ENCODE measurements at regions not wholly inside any gene's neighbourhood (a gene's known extent, or its start where the extent isn't known, plus 50 kb on each side); places are given as distances from the start of the nearest gene placed in this dataset.

GRCh38 chr16:61295311-61295710 lies 740.9 kb downstream of the CDH8 start:
- H3K36me3 ChIP-seq (ENCODE audit: control insufficient read depth, insufficient read depth, low read length), result no peaks in the 10 kb centered on the region
- no peak for DNase-seq
- no peak overlapping the region for H3K27ac ChIP-seq (ENCODE audit: insufficient read depth, low read length, poor library complexity, severe bottlenecking)
- H3K27ac Mint-ChIP-seq, result no peak overlapping the region
- no peaks in the 10 kb centered on the region for H3K36me3 Mint-ChIP-seq
- no peak overlapping the region for H3K4me3 ChIP-seq (ENCODE audit: low read depth, low read length)
- no peaks in the 10 kb centered on the region for H3K4me1 ChIP-seq (ENCODE audit: control insufficient read depth, insufficient read depth, low read length, poor library complexity, severe bottlenecking)
- H3K9me3 ChIP-seq (ENCODE audit: control insufficient read depth in 2 of 2, low read length in 2 of 2), result peaks cover 15% of the 10 kb centered on the region in 2 experiments
- H3K4me1 Mint-ChIP-seq, result peaks cover 0 to 5% (median 0%) of the 10 kb centered on the region in 4 donors
- no peak for ATAC-seq (ENCODE audit: low read depth in 2 of 2)
- H3K27me3 Mint-ChIP-seq, result no peaks in the 10 kb centered on the region
- H3K4me3 Mint-ChIP-seq, result no peak overlapping the region
- H3K27me3 ChIP-seq (ENCODE audit: control insufficient read depth, insufficient read depth, low read length), result no peaks in the 10 kb centered on the region
- H3K9me3 Mint-ChIP-seq, result peaks cover 3 to 29% (median 9%) of the 10 kb centered on the region in 7 donors

GRCh38 chr16:61289141-61289540 lies 747.1 kb downstream of the CDH8 start:
- Mint-ChIP-seq H3K27me3 (no peaks in the 10 kb centered on the region), H3K36me3 (no peaks in the 10 kb centered on the region), H3K4me1 (no peaks in the 10 kb centered on the region), H3K27ac (no peak overlapping the region), H3K4me3 (no peak overlapping the region), H3K9me3 (peaks cover 0 to 27% (median 8%) of the 10 kb centered on the region in 7 donors)
- Histone ChIP-seq H3K27ac (ENCODE audit: insufficient read depth, low read length, poor library complexity, severe bottlenecking) (no peak overlapping the region), H3K36me3 (ENCODE audit: control insufficient read depth, insufficient read depth, low read length) (no peaks in the 10 kb centered on the region), H3K27me3 (ENCODE audit: control insufficient read depth, insufficient read depth, low read length) (no peaks in the 10 kb centered on the region), H3K4me1 (ENCODE audit: control insufficient read depth, insufficient read depth, low read length, poor library complexity, severe bottlenecking) (no peaks in the 10 kb centered on the region), H3K9me3 (ENCODE audit: control insufficient read depth in 2 of 2, low read length in 2 of 2) (peaks cover 0 to 3% of the 10 kb centered on the region in 2 experiments), H3K4me3 (ENCODE audit: low read depth, low read length) (no peak overlapping the region)
- DNase-seq (no peak), ATAC-seq (ENCODE audit: low read depth in 2 of 2) (no peak)

- Mint-ChIP-seq H3K27me3 (no peaks in the 10 kb centered on the region), H3K9me3 (peaks cover 3 to 37% (median 12%) of the 10 kb centered on the region in 7 donors), H3K36me3 (no peaks in the 10 kb centered on the region), H3K4me3 (no peak overlapping the region), H3K27ac (no peak overlapping the region), H3K4me1 (no peaks in the 10 kb centered on the region)
- Histone ChIP-seq H3K4me3 (ENCODE audit: low read depth, low read length) (no peak overlapping the region), H3K36me3 (ENCODE audit: control insufficient read depth, insufficient read depth, low read length) (no peaks in the 10 kb centered on the region), H3K4me1 (ENCODE audit: control insufficient read depth, insufficient read depth, low read length, poor library complexity, severe bottlenecking) (no peaks in the 10 kb centered on the region), H3K27me3 (ENCODE audit: control insufficient read depth, insufficient read depth, low read length) (no peaks in the 10 kb centered on the region), H3K9me3 (ENCODE audit: control insufficient read depth in 2 of 2, low read length in 2 of 2) (peaks cover 0 to 12% of the 10 kb centered on the region in 2 experiments), H3K27ac (ENCODE audit: insufficient read depth, low read length, poor library complexity, severe bottlenecking) (no peak overlapping the region)
- DNase-seq (no peak), ATAC-seq (ENCODE audit: low read depth in 2 of 2) (no peak)
These were observed 758.4 kb downstream of the CDH8 start for GRCh38 chr16:61277849-61278248.

- DNase-seq (no peak), ATAC-seq (ENCODE audit: low read depth in 2 of 2) (no peak)
- Histone ChIP-seq H3K4me1 (ENCODE audit: control insufficient read depth, insufficient read depth, low read length, poor library complexity, severe bottlenecking) (no peaks in the 10 kb centered on the region), H3K4me3 (ENCODE audit: low read depth, low read length) (no peak overlapping the region), H3K36me3 (ENCODE audit: control insufficient read depth, insufficient read depth, low read length) (no peaks in the 10 kb centered on the region), H3K9me3 (ENCODE audit: control insufficient read depth in 2 of 2, low read length in 2 of 2) (peaks cover 0 to 22% of the 10 kb centered on the region in 2 experiments), H3K27ac (ENCODE audit: insufficient read depth, low read length, poor library complexity, severe bottlenecking) (no peak overlapping the region), H3K27me3 (ENCODE audit: control insufficient read depth, insufficient read depth, low read length) (no peaks in the 10 kb centered on the region)
- Mint-ChIP-seq H3K27me3 (no peaks in the 10 kb centered on the region), H3K4me1 (no peaks in the 10 kb centered on the region), H3K9me3 (peaks cover 3 to 34% (median 18%) of the 10 kb centered on the region in 7 donors), H3K4me3 (no peak overlapping the region), H3K27ac (no peak overlapping the region), H3K36me3 (no peaks in the 10 kb centered on the region)
These were observed 762.0 kb downstream of the CDH8 start for GRCh38 chr16:61274211-61274610.

- Histone ChIP-seq H3K36me3 (ENCODE audit: control insufficient read depth, insufficient read depth, low read length) (no peaks in the 10 kb centered on the region), H3K4me1 (ENCODE audit: control insufficient read depth, insufficient read depth, low read length, poor library complexity, severe bottlenecking) (no peaks in the 10 kb centered on the region), H3K27ac (ENCODE audit: insufficient read depth, low read length, poor library complexity, severe bottlenecking) (no peak overlapping the region), H3K9me3 (ENCODE audit: control insufficient read depth in 2 of 2, low read length in 2 of 2) (peaks cover 0 to 22% of the 10 kb centered on the region in 2 experiments), H3K27me3 (ENCODE audit: control insufficient read depth, insufficient read depth, low read length) (no peaks in the 10 kb centered on the region), H3K4me3 (ENCODE audit: low read depth, low read length) (no peak overlapping the region)
- ATAC-seq (ENCODE audit: low read depth in 2 of 2) (no peak), DNase-seq (no peak)
- no peak overlapping the region for H3K4me3 Mint-ChIP-seq
- H3K27ac Mint-ChIP-seq, result no peak overlapping the region
- H3K27me3 Mint-ChIP-seq, result no peaks in the 10 kb centered on the region
- H3K4me1 Mint-ChIP-seq, result no peaks in the 10 kb centered on the region
- H3K36me3 Mint-ChIP-seq, result no peaks in the 10 kb centered on the region
- H3K9me3 Mint-ChIP-seq, result peaks cover 3 to 23% (median 11%) of the 10 kb centered on the region in 7 donors
These were observed 765.5 kb downstream of the CDH8 start for GRCh38 chr16:61270726-61271125.

- Histone ChIP-seq H3K4me1 (ENCODE audit: control insufficient read depth, insufficient read depth, low read length, poor library complexity, severe bottlenecking) (no peaks in the 10 kb centered on the region), H3K4me3 (ENCODE audit: low read depth, low read length) (no peak overlapping the region), H3K27me3 (ENCODE audit: control insufficient read depth, insufficient read depth, low read length) (no peaks in the 10 kb centered on the region), H3K9me3 (ENCODE audit: control insufficient read depth in 2 of 2, low read length in 2 of 2) (peaks cover 7 to 9% of the 10 kb centered on the region in 2 experiments), H3K27ac (ENCODE audit: insufficient read depth, low read length, poor library complexity, severe bottlenecking) (no peak overlapping the region), H3K36me3 (ENCODE audit: control insufficient read depth, insufficient read depth, low read length) (no peaks in the 10 kb centered on the region)
- H3K4me3 Mint-ChIP-seq, result no peak overlapping the region
- DNase-seq (no peak), ATAC-seq (ENCODE audit: low read depth in 2 of 2) (no peak)
- no peaks in the 10 kb centered on the region for H3K4me1 Mint-ChIP-seq
- no peaks in the 10 kb centered on the region for H3K27me3 Mint-ChIP-seq
- H3K9me3 Mint-ChIP-seq, result peaks cover 3 to 32% (median 12%) of the 10 kb centered on the region in 7 donors
- H3K36me3 Mint-ChIP-seq, result no peaks in the 10 kb centered on the region
- H3K27ac Mint-ChIP-seq, result no peak overlapping the region
These were observed 772.8 kb downstream of the CDH8 start for GRCh38 chr16:61263400-61263799.

GRCh38 chr16:61261315-61261714 lies 774.9 kb downstream of the CDH8 start:
- Histone ChIP-seq H3K27ac (ENCODE audit: insufficient read depth, low read length, poor library complexity, severe bottlenecking) (no peak overlapping the region), H3K4me3 (ENCODE audit: low read depth, low read length) (no peak overlapping the region), H3K9me3 (ENCODE audit: control insufficient read depth in 2 of 2, low read length in 2 of 2) (peaks cover 5 to 7% of the 10 kb centered on the region in 2 experiments), H3K27me3 (ENCODE audit: control insufficient read depth, insufficient read depth, low read length) (no peaks in the 10 kb centered on the region), H3K36me3 (ENCODE audit: control insufficient read depth, insufficient read depth, low read length) (no peaks in the 10 kb centered on the region), H3K4me1 (ENCODE audit: control insufficient read depth, insufficient read depth, low read length, poor library complexity, severe bottlenecking) (no peaks in the 10 kb centered on the region)
- Mint-ChIP-seq H3K27me3 (no peaks in the 10 kb centered on the region), H3K9me3 (peaks cover 3 to 38% (median 9%) of the 10 kb centered on the region in 7 donors), H3K4me1 (no peaks in the 10 kb centered on the region), H3K27ac (no peak overlapping the region), H3K4me3 (no peak overlapping the region), H3K36me3 (no peaks in the 10 kb centered on the region)
- ATAC-seq (ENCODE audit: low read depth in 2 of 2) (no peak), DNase-seq (no peak)

- Mint-ChIP-seq H3K27ac (no peak overlapping the region), H3K27me3 (no peaks in the 10 kb centered on the region), H3K9me3 (peaks cover 0 to 29% (median 10%) of the 10 kb centered on the region in 7 donors), H3K36me3 (no peaks in the 10 kb centered on the region), H3K4me3 (no peak overlapping the region), H3K4me1 (no peaks in the 10 kb centered on the region)
- no peak for ATAC-seq (ENCODE audit: low read depth in 2 of 2)
- peaks cover 5 to 22% of the 10 kb centered on the region in 2 experiments for H3K9me3 ChIP-seq (ENCODE audit: control insufficient read depth in 2 of 2, low read length in 2 of 2)
- DNase-seq, result no peak
- no peak overlapping the region for H3K27ac ChIP-seq (ENCODE audit: insufficient read depth, low read length, poor library complexity, severe bottlenecking)
- no peaks in the 10 kb centered on the region for H3K27me3 ChIP-seq (ENCODE audit: control insufficient read depth, insufficient read depth, low read length)
- no peaks in the 10 kb centered on the region for H3K36me3 ChIP-seq (ENCODE audit: control insufficient read depth, insufficient read depth, low read length)
- H3K4me3 ChIP-seq (ENCODE audit: low read depth, low read length), result no peak overlapping the region
- H3K4me1 ChIP-seq (ENCODE audit: control insufficient read depth, insufficient read depth, low read length, poor library complexity, severe bottlenecking), result no peaks in the 10 kb centered on the region
These were observed 789.6 kb downstream of the CDH8 start for GRCh38 chr16:61246592-61246991.

All from CD4-positive, CD25-positive, alpha-beta regulatory T cell (primary cell).